A673 (cell line): ENCODE measurements at regions not wholly inside any gene's neighbourhood (a gene's known extent, or its start where the extent isn't known, plus 50 kb on each side); places are given as distances from the start of the nearest gene placed in this dataset.

Experiments
- BruUV-seq: library from RNA; stranded (reverse); fragments of 400-500 nt; replicated peaks from 2 replicates; lab custom pipeline; 2021; lab: Mats Ljungman, UMichigan
- CTCF ChIA-PET: fragments of 300-600 bp; sonication (Branson Sonifier 250); formaldehyde crosslinking; loops from one replicate; lab custom pipeline; 2022; ENCODE audit warnings: antibody characterized with exemption; lab: Charles Lee
- POLR2A ChIA-PET: fragments of 300-600 bp; sonication (Branson Sonifier 250); formaldehyde crosslinking; loops from one replicate; lab custom pipeline; 2022; ENCODE audit warnings: antibody characterized with exemption; ENCODE audit not compliant: low non-redundant PET; lab: Charles Lee
- DNase-seq: peaks from one replicate; pipeline ENCODE4 v3.0.0-alpha.2; 2015; ENCODE audit warnings: low spot score
- H3K27ac ChIP-seq: fragments of 200-600 bp; sonication (generic); 2 replicates; pipeline ENCODE4 v1.5.1; 2016; ENCODE audit warnings: mixed run types, low read depth, mild to moderate bottlenecking, mixed read lengths, antibody characterized with exemption, low read length; ENCODE audit not compliant: poor library complexity, severe bottlenecking
- H3K27me3 ChIP-seq: fragments of 200-600 bp; sonication (generic); replicated peaks from 2 replicates; pipeline ENCODE4 v1.6.1; 2017; ENCODE audit warnings: mixed run types, low read depth, mild to moderate bottlenecking, mixed read lengths, antibody characterized with exemption, low read length; ENCODE audit not compliant: insufficient read depth, poor library complexity
- H3K36me3 ChIP-seq: fragments of 200-600 bp; sonication (generic); 2 replicates; pipeline ENCODE4 v1.6.1; 2016; ENCODE audit warnings: mixed run types, mild to moderate bottlenecking, mixed read lengths, antibody characterized with exemption, low read length; ENCODE audit not compliant: insufficient read depth, poor library complexity, severe bottlenecking
- H3K4me1 ChIP-seq: fragments of 200-600 bp; sonication (generic); 2 replicates; pipeline ENCODE4 v1.6.1; 2017; ENCODE audit warnings: mixed run types, mild to moderate bottlenecking, mixed read lengths, antibody characterized with exemption, low read length; ENCODE audit not compliant: insufficient read depth, poor library complexity, severe bottlenecking
- H3K4me3 ChIP-seq: fragments of 200-600 bp; sonication (generic); 2 replicates; pipeline ENCODE4 v1.5.1; 2016; ENCODE audit warnings: low read depth, mixed run types, mild to moderate bottlenecking, mixed read lengths, low read length; ENCODE audit not compliant: poor library complexity, severe bottlenecking
- H3K9me3 ChIP-seq: fragments of 200-600 bp; sonication (generic); 2 replicates; pipeline ENCODE4 v1.6.1; 2016; ENCODE audit warnings: mixed run types, low read depth, mild to moderate bottlenecking, mixed read lengths, antibody characterized with exemption, low read length; ENCODE audit not compliant: poor library complexity, severe bottlenecking
- CTCF ChIP-seq: fragments of 300-800, 200-600 bp; sonication (generic); conservative IDR thresholded peaks from 2 replicates; pipeline ENCODE4 v1.5.1; 2017; ENCODE audit warnings: low read depth, mild to moderate bottlenecking, antibody characterized with exemption, low read length, moderate library complexity, mixed read lengths
- EZH2 ChIP-seq: fragments of 200-600 bp; sonication (generic); IDR thresholded peaks from 2 replicates; pipeline ENCODE4 v1.6.1; 2017; ENCODE audit warnings: borderline replicate concordance, low read depth, mild to moderate bottlenecking, mixed read lengths, antibody characterized with exemption, low read length; ENCODE audit not compliant: poor library complexity, severe bottlenecking
- intact Hi-C: fragments of 100-400 bp; cut with micrococcal nuclease; formaldehyde crosslinking; loops from one replicate; pipeline ENCODE4 v1.10.0; 2022; ENCODE audit not compliant: unreplicated experiment

GRCh38 chr16:59048876-59049275, 314.8 kb upstream of the GOT2 start:
- CTCF ChIA-PET = no interaction called here
- no peak for DNase-seq

GRCh38 chr16:59047114-59047513, 313.0 kb upstream of the GOT2 start:
- Histone ChIP-seq H3K36me3 (no peaks in the 10 kb centered on the region), H3K27ac (no peak overlapping the region), H3K27me3 (peaks cover 18% of the 10 kb centered on the region), H3K4me3 (no peak overlapping the region), H3K9me3 (no peaks in the 10 kb centered on the region), H3K4me1 (no peaks in the 10 kb centered on the region)
- intact Hi-C loops = no loop called here
- TF ChIP-seq EZH2 = no peak
- no peak for TF ChIP-seq CTCF
- POLR2A ChIA-PET = no interaction called here
- CTCF ChIA-PET = no interaction called here
- no peak for DNase-seq
- no TSS peak for BruUV-seq

More at GRCh38 chr16:59048876-59049275, 314.8 kb upstream of the GOT2 start:
- Histone ChIP-seq H3K27ac (no peak overlapping the region), H3K27me3 (peaks cover 9% of the 10 kb centered on the region), H3K4me3 (no peak overlapping the region), H3K4me1 (no peaks in the 10 kb centered on the region), H3K9me3 (no peaks in the 10 kb centered on the region), H3K36me3 (no peaks in the 10 kb centered on the region)
- POLR2A ChIA-PET = no interaction called here
- BruUV-seq = no TSS peak
- intact Hi-C loops = no loop called here
- TF ChIP-seq CTCF = no peak
- no peak for TF ChIP-seq EZH2

GRCh38 chr16:59046335-59046734, 312.2 kb upstream of the GOT2 start:
- no peak for DNase-seq

More at GRCh38 chr16:59046335-59046734, 312.2 kb upstream of the GOT2 start:
- Histone ChIP-seq H3K4me1 (no peaks in the 10 kb centered on the region), H3K27me3 (peaks cover 20% of the 10 kb centered on the region), H3K27ac (no peak overlapping the region), H3K9me3 (no peaks in the 10 kb centered on the region), H3K4me3 (no peak overlapping the region), H3K36me3 (no peaks in the 10 kb centered on the region)
- intact Hi-C loops = no loop called here
- TF ChIP-seq CTCF (no peak), EZH2 (no peak)
- CTCF ChIA-PET = no interaction called here
- BruUV-seq = no TSS peak
- POLR2A ChIA-PET = no interaction called here
